Natural killer cell (primary cell): ENCODE measurements at regions not wholly inside any gene's neighbourhood (a gene's known extent, or its start where the extent isn't known, plus 50 kb on each side); places are given as distances from the start of the nearest gene placed in this dataset.

ENCODE experiments used
- ATAC-seq, 3 donors: fragments of 150-1000 bp in 2 of 3; fragments of 200-7000 bp in 1 of 3; cut with Tn5 transposase; 1 replicate in 1 of 3; 2 replicates in 2 of 3; pipeline ENCODE4 v1.10.0; 2021; ENCODE audit warnings: mild to moderate bottlenecking in 2 of 3, moderate library complexity in 2 of 3
- DNase-seq, 2 donors: peaks; one replicate each; pipeline versions ENCODE4 v3.0.0 to v3.0.0-alpha.2; 2013 to 2021; ENCODE audit warnings: mixed read lengths in 1 of 2
- H3K27ac ChIP-seq: one replicate; pipeline ENCODE4 v1.5.1; 2013; ENCODE audit warnings: mild to moderate bottlenecking, low read length
- H3K27me3 ChIP-seq: one replicate; pipeline ENCODE4 v1.6.1; 2013; ENCODE audit warnings: low read length; ENCODE audit not compliant: control insufficient read depth, insufficient read depth
- H3K36me3 ChIP-seq: one replicate; pipeline ENCODE4 v1.6.1; 2013; ENCODE audit warnings: low read length; ENCODE audit not compliant: control insufficient read depth, insufficient read depth
- H3K4me1 ChIP-seq: one replicate; pipeline ENCODE4 v1.6.1; 2013; ENCODE audit warnings: low read length; ENCODE audit not compliant: control insufficient read depth, insufficient read depth
- H3K4me3 ChIP-seq: one replicate; pipeline ENCODE4 v1.5.1; 2013; ENCODE audit warnings: low read length
- H3K9me3 ChIP-seq: one replicate; pipeline ENCODE4 v1.6.1; 2013; ENCODE audit warnings: low read length; ENCODE audit not compliant: control insufficient read depth, insufficient read depth
- H3K27ac Mint-ChIP-seq, 2 donors: one replicate each; pipeline ENCODE4 v1.8.0; 2022; ENCODE audit warnings: mild to moderate bottlenecking in 2 of 2, mixed read lengths in 2 of 2, moderate library complexity in 1 of 2
- H3K27me3 Mint-ChIP-seq, 2 donors: one replicate each; pipeline ENCODE4 v1.8.0; 2022; ENCODE audit warnings: low read depth in 2 of 2, mixed read lengths in 2 of 2
- H3K36me3 Mint-ChIP-seq: one replicate; pipeline ENCODE4 v1.8.0; 2022; ENCODE audit warnings: mixed read lengths
- H3K4me1 Mint-ChIP-seq, 2 donors: one replicate each; pipeline ENCODE4 v1.8.0; 2022; ENCODE audit warnings: mixed read lengths in 2 of 2
- H3K4me3 Mint-ChIP-seq: one replicate; pipeline ENCODE4 v1.8.0; 2022; ENCODE audit warnings: mild to moderate bottlenecking, moderate library complexity, mixed read lengths
- H3K9me3 Mint-ChIP-seq, 2 donors: one replicate each; pipeline ENCODE4 v1.8.0; 2022; ENCODE audit warnings: mixed read lengths in 2 of 2
- CTCF ChIP-seq: fragments of 200-600 bp; IDR thresholded peaks from one replicate; pipeline ENCODE4 v1.8.0; 2022; ENCODE audit warnings: antibody characterized with exemption
- WGBS: methylation state at CpG from one replicate; pipeline ENCODE4 v1.1.7; 2013; ENCODE audit warnings: missing lambda C conversion rate; ENCODE audit not compliant: insufficient coverage; 5-methylcytosine and 5-hydroxymethylcytosine counted together
- intact Hi-C: fragments of 100-400 bp; cut with micrococcal nuclease; formaldehyde crosslinking; loops from one replicate; pipeline ENCODE4 v1.14.2; 2022

GRCh38 chr9:106800701-106801270, 62.2 kb upstream of the ZNF462 start:
- 92% methylated on average over 6 of the region's 6 CpGs for WGBS
- H3K4me1 ChIP-seq, result no peaks in the 10 kb centered on the region
- Mint-ChIP-seq H3K27ac (no peak overlapping the region), H3K36me3 (no peaks in the 10 kb centered on the region), H3K27me3 (peaks cover 0 to 2% of the 10 kb centered on the region in 2 donors), H3K4me1 (no peaks in the 10 kb centered on the region), H3K9me3 (peaks cover 3 to 4% of the 10 kb centered on the region in 2 donors), H3K4me3 (no peak overlapping the region)
- intact Hi-C loops, result no loop called here
- no peak overlapping the region for H3K27ac ChIP-seq
- H3K4me3 ChIP-seq, result no peak overlapping the region
- no peaks in the 10 kb centered on the region for H3K27me3 ChIP-seq
- DNase-seq, result no peak
- H3K36me3 ChIP-seq, result no peaks in the 10 kb centered on the region
- ATAC-seq, result no peak
- no peak for TF ChIP-seq CTCF
- H3K9me3 ChIP-seq, result no peaks in the 10 kb centered on the region

- H3K36me3 ChIP-seq, result no peaks in the 10 kb centered on the region
- ATAC-seq (no peak), DNase-seq (no peak)
- intact Hi-C loops, result no loop called here
- H3K9me3 ChIP-seq, result no peaks in the 10 kb centered on the region
- H3K27me3 ChIP-seq, result no peaks in the 10 kb centered on the region
- no peaks in the 10 kb centered on the region for H3K4me1 ChIP-seq
- no peak overlapping the region for H3K4me3 ChIP-seq
- no peak for TF ChIP-seq CTCF
- Mint-ChIP-seq H3K4me3 (no peak overlapping the region), H3K27me3 (peaks cover 0 to 3% of the 10 kb centered on the region in 2 donors), H3K4me1 (no peaks in the 10 kb centered on the region), H3K27ac (no peak overlapping the region), H3K9me3 (peaks cover 3 to 4% of the 10 kb centered on the region in 2 donors), H3K36me3 (no peaks in the 10 kb centered on the region)
- WGBS, result 82% methylated on average over 2 of the region's 2 CpGs
- no peak overlapping the region for H3K27ac ChIP-seq
Observed at GRCh38 chr9:106801816-106802215, 61.1 kb upstream of the ZNF462 start.
